Mucosa of rectum (tissue), 2 donors: ENCODE measurements at regions not wholly inside any gene's neighbourhood (a gene's known extent, or its start where the extent isn't known, plus 50 kb on each side); places are given as distances from the start of the nearest gene placed in this dataset.

Source experiments
- H3K27ac ChIP-seq, 2 donors: one replicate each; pipeline ENCODE4 v1.7.0; 2013; ENCODE audit warnings: inconsistent platforms in 2 of 2, low read depth in 2 of 2, low read length in 2 of 2
- H3K27me3 ChIP-seq, 2 donors: one replicate each; pipeline ENCODE4 v1.7.0; 2013; ENCODE audit warnings: low read length in 2 of 2; ENCODE audit not compliant: control insufficient read depth in 2 of 2, insufficient read depth in 2 of 2
- H3K36me3 ChIP-seq, 2 donors: one replicate each; pipeline ENCODE4 v1.7.0; 2013; ENCODE audit warnings: low read length in 2 of 2; ENCODE audit not compliant: control insufficient read depth in 2 of 2, insufficient read depth in 2 of 2
- H3K4me1 ChIP-seq, 2 donors: one replicate each; pipeline ENCODE4 v1.7.0; 2013; ENCODE audit warnings: low read length in 2 of 2, mild to moderate bottlenecking in 1 of 2; ENCODE audit not compliant: control insufficient read depth in 2 of 2, insufficient read depth in 2 of 2
- H3K4me3 ChIP-seq, 2 donors: one replicate each; pipeline ENCODE4 v1.7.0; 2013; ENCODE audit warnings: low read length in 2 of 2
- H3K9ac ChIP-seq, 2 donors: one replicate each; pipeline ENCODE4 v1.7.0; 2013; ENCODE audit warnings: low read length in 2 of 2, low read depth in 1 of 2, mild to moderate bottlenecking in 1 of 2
- H3K9me3 ChIP-seq, 2 donors: one replicate each; pipeline ENCODE4 v1.7.0; 2013; ENCODE audit warnings: low read length in 2 of 2; ENCODE audit not compliant: control insufficient read depth in 2 of 2
- donor health status: healthy.
- donor health status: Normal muscosa, but diverticular disease.

GRCh38 chr6:158920311-158920905, 79.6 kb downstream of the RSPH3 start:
- no peaks in the 10 kb centered on the region for H3K9me3 ChIP-seq
- H3K36me3 ChIP-seq: no peaks in the 10 kb centered on the region
- H3K27ac ChIP-seq: no peak overlapping the region
- no peak overlapping the region for H3K4me3 ChIP-seq
- H3K9ac ChIP-seq: no peak overlapping the region
- peaks cover 4 to 7% of the 10 kb centered on the region in 2 donors for H3K4me1 ChIP-seq
- peaks cover 0 to 2% of the 10 kb centered on the region in 2 donors for H3K27me3 ChIP-seq

GRCh38 chr6:158919865-158920264, 80.1 kb downstream of the RSPH3 start:
- no peaks in the 10 kb centered on the region for H3K9me3 ChIP-seq
- H3K9ac ChIP-seq: no peak overlapping the region
- H3K4me3 ChIP-seq: no peak overlapping the region
- H3K4me1 ChIP-seq: peaks cover 4 to 7% of the 10 kb centered on the region in 2 donors
- H3K27ac ChIP-seq: no peak overlapping the region
- peaks cover 0 to 2% of the 10 kb centered on the region in 2 donors for H3K27me3 ChIP-seq
- no peaks in the 10 kb centered on the region for H3K36me3 ChIP-seq

- H3K4me3 ChIP-seq: no peak overlapping the region
Observed at GRCh38 chr6:158916617-158917016, 83.4 kb downstream of the RSPH3 start.

GRCh38 chr6:158914923-158915322, 85.1 kb downstream of the RSPH3 start:
- H3K4me3 ChIP-seq: no peak overlapping the region
- no peak overlapping the region for H3K27ac ChIP-seq
- H3K36me3 ChIP-seq: no peaks in the 10 kb centered on the region
- no peaks in the 10 kb centered on the region for H3K9me3 ChIP-seq
- no peaks in the 10 kb centered on the region for H3K27me3 ChIP-seq
- H3K4me1 ChIP-seq: peaks cover 0 to 5% of the 10 kb centered on the region in 2 donors
- no peak overlapping the region for H3K9ac ChIP-seq

More at GRCh38 chr6:158916617-158917016, 83.4 kb downstream of the RSPH3 start:
- Histone ChIP-seq H3K27ac (no peak overlapping the region), H3K27me3 (no peaks in the 10 kb centered on the region), H3K9ac (no peak overlapping the region), H3K36me3 (no peaks in the 10 kb centered on the region), H3K9me3 (no peaks in the 10 kb centered on the region), H3K4me1 (peaks cover 0 to 5% of the 10 kb centered on the region in 2 donors)

- peaks cover 0 to 5% of the 10 kb centered on the region in 2 donors for H3K4me1 ChIP-seq
- no peak overlapping the region for H3K27ac ChIP-seq
- no peaks in the 10 kb centered on the region for H3K27me3 ChIP-seq
- H3K9ac ChIP-seq: no peak overlapping the region
- no peaks in the 10 kb centered on the region for H3K36me3 ChIP-seq
- H3K9me3 ChIP-seq: no peaks in the 10 kb centered on the region
- no peak overlapping the region for H3K4me3 ChIP-seq
Observed at GRCh38 chr6:158913580-158913979, 86.4 kb downstream of the RSPH3 start.

- Histone ChIP-seq H3K27ac (no peak overlapping the region), H3K9me3 (no peaks in the 10 kb centered on the region), H3K9ac (no peak overlapping the region), H3K36me3 (no peaks in the 10 kb centered on the region), H3K27me3 (no peaks in the 10 kb centered on the region), H3K4me3 (no peak overlapping the region), H3K4me1 (peaks cover 0 to 5% of the 10 kb centered on the region in 2 donors)
Observed at GRCh38 chr6:158912655-158913054, 87.3 kb downstream of the RSPH3 start.

GRCh38 chr6:158911746-158912480, 88.1 kb downstream of the RSPH3 start:
- Histone ChIP-seq H3K4me3 (no peak overlapping the region), H3K4me1 (no peaks in the 10 kb centered on the region), H3K27me3 (no peaks in the 10 kb centered on the region), H3K36me3 (no peaks in the 10 kb centered on the region), H3K27ac (peak overlapping the region in 1 of 2 donors; percentile 29), H3K9ac (no peak overlapping the region), H3K9me3 (no peaks in the 10 kb centered on the region)

GRCh38 chr6:158910484-158911440, 89.2 kb downstream of the RSPH3 start:
- Histone ChIP-seq H3K4me3 (peak overlapping the region in 1 of 2 donors; percentile 16), H3K9ac (peak overlapping the region in 1 of 2 donors; percentile 36), H3K36me3 (no peaks in the 10 kb centered on the region), H3K27me3 (no peaks in the 10 kb centered on the region), H3K4me1 (no peaks in the 10 kb centered on the region), H3K9me3 (peaks cover 0 to under 1% of the 10 kb centered on the region in 2 donors), H3K27ac (peak overlapping the region in 1 of 2 donors; percentile 29)

- Histone ChIP-seq H3K27ac (no peak overlapping the region), H3K27me3 (no peaks in the 10 kb centered on the region), H3K9me3 (peaks cover 5 to 9% of the 10 kb centered on the region in 2 donors), H3K36me3 (no peaks in the 10 kb centered on the region), H3K4me3 (peak overlapping the region in 1 of 2 donors; percentile 16), H3K4me1 (no peaks in the 10 kb centered on the region), H3K9ac (no peak overlapping the region)
Observed at GRCh38 chr6:158909938-158910337, 90.1 kb downstream of the RSPH3 start.
